Ishikawa (cell line): ENCODE measurements at regions not wholly inside any gene's neighbourhood (a gene's known extent, or its start where the extent isn't known, plus 50 kb on each side); places are given as distances from the start of the nearest gene placed in this dataset.

Experiments
- EGR1 ChIP-seq: IDR thresholded peaks from 2 replicates; pipeline ENCODE4 v1.6.1; 2012
- FOXM1 ChIP-seq: IDR thresholded peaks from 2 replicates; pipeline ENCODE4 v1.6.1; 2012; ENCODE audit warnings: low read depth, borderline replicate concordance
- MAX ChIP-seq: IDR thresholded peaks from 2 replicates; pipeline ENCODE4 v1.6.1; 2012
- TEAD4 ChIP-seq: IDR thresholded peaks from 2 replicates; pipeline ENCODE4 v1.6.1; 2012

GRCh38 chr3:190180268-190180667 is 59.6 kb upstream of the P3H2 start:
- TF ChIP-seq MAX = no peak
- TF ChIP-seq FOXM1 = no peak
- TF ChIP-seq EGR1 = no peak
- no peak for TF ChIP-seq TEAD4
